Hematopoietic multipotent progenitor cell treated with erythropoietin and hydrocortisone succinate and interleukin-3 and kit ligand, for 6 days (in vitro differentiated cells): ENCODE measurements at regions not wholly inside any gene's neighbourhood (a gene's known extent, or its start where the extent isn't known, plus 50 kb on each side); places are given as distances from the start of the nearest gene placed in this dataset.

ENCODE experiments used
- DNase-seq: peaks from one replicate; pipeline ENCODE4 v3.0.0-alpha.2; 2015

GRCh38 chr16:50991436-50991835 is 159.6 kb downstream of the SALL1 start:
- DNase-seq, result no peak

GRCh38 chr16:50991006-50991405 is 160.1 kb downstream of the SALL1 start:
- DNase-seq, result no peak

GRCh38 chr16:50989047-50989446 is 162.0 kb downstream of the SALL1 start:
- DNase-seq, result no peak

GRCh38 chr16:50988441-50988840 is 162.6 kb downstream of the SALL1 start:
- DNase-seq, result no peak

GRCh38 chr16:50986453-50986852 is 164.6 kb downstream of the SALL1 start:
- DNase-seq, result no peak

- DNase-seq, result no peak
Measured at GRCh38 chr16:50985733-50986132, 165.3 kb downstream of the SALL1 start.

- DNase-seq, result no peak
Measured at GRCh38 chr16:50984688-50985087, 166.4 kb downstream of the SALL1 start.

GRCh38 chr16:50982808-50983207 is 168.3 kb downstream of the SALL1 start:
- no peak for DNase-seq

- DNase-seq, result no peak
Measured at GRCh38 chr16:50981951-50982350, 169.1 kb downstream of the SALL1 start.

- no peak for DNase-seq
Measured at GRCh38 chr16:50980666-50981065, 170.4 kb downstream of the SALL1 start.

- no peak for DNase-seq
Measured at GRCh38 chr16:50979806-50980620, 171.1 kb downstream of the SALL1 start.

GRCh38 chr16:50977138-50977537 is 173.9 kb downstream of the SALL1 start:
- no peak for DNase-seq

GRCh38 chr16:50974438-50975036 is 176.5 kb downstream of the SALL1 start:
- no peak for DNase-seq

- no peak for DNase-seq
Measured at GRCh38 chr16:50972876-50973275, 178.2 kb downstream of the SALL1 start.

- no peak for DNase-seq
Measured at GRCh38 chr16:50970281-50970680, 180.8 kb downstream of the SALL1 start.

GRCh38 chr16:50967827-50968612 is 183.1 kb downstream of the SALL1 start:
- no peak for DNase-seq

- DNase-seq, result no peak
Measured at GRCh38 chr16:50964491-50964890, 186.6 kb downstream of the SALL1 start.

- no peak for DNase-seq
Measured at GRCh38 chr16:50961952-50962351, 189.1 kb downstream of the SALL1 start.

- no peak for DNase-seq
Measured at GRCh38 chr16:50960517-50961202, 190.4 kb downstream of the SALL1 start.

- no peak for DNase-seq
Measured at GRCh38 chr16:50957056-50957455, 194.0 kb downstream of the SALL1 start.

GRCh38 chr16:50956637-50957036 is 194.4 kb downstream of the SALL1 start:
- no peak for DNase-seq

- DNase-seq, result no peak
Measured at GRCh38 chr16:50955311-50955710, 195.8 kb downstream of the SALL1 start.

- no peak for DNase-seq
Measured at GRCh38 chr16:50954469-50954868, 196.6 kb downstream of the SALL1 start.
